Calu3 (cell line): ENCODE measurements at regions not wholly inside any gene's neighbourhood (a gene's known extent, or its start where the extent isn't known, plus 50 kb on each side); places are given as distances from the start of the nearest gene placed in this dataset.

ENCODE experiments used
- BruUV-seq: library from RNA; stranded (reverse); fragments of 400-500 nt; replicated peaks from 2 replicates; lab custom pipeline; 2021; lab: Mats Ljungman, UMichigan
- CTCF ChIA-PET: fragments of 300-600 bp; sonication (Branson Sonifier 250); formaldehyde crosslinking; loops from one replicate; lab custom pipeline; 2022; ENCODE audit warnings: antibody characterized with exemption; lab: Charles Lee
- DNase-seq: peaks from one replicate; pipeline ENCODE4 v3.0.0; 2022
- H3K27ac Mint-ChIP-seq: one replicate; pipeline ENCODE4 v1.8.0; 2022; ENCODE audit warnings: mixed read lengths; ENCODE audit not compliant: unreplicated experiment
- H3K27me3 Mint-ChIP-seq: one replicate; pipeline ENCODE4 v1.8.0; 2022; ENCODE audit warnings: mixed read lengths; ENCODE audit not compliant: unreplicated experiment
- H3K36me3 Mint-ChIP-seq: one replicate; pipeline ENCODE4 v1.8.0; 2022; ENCODE audit warnings: mild to moderate bottlenecking, moderate library complexity, mixed read lengths; ENCODE audit not compliant: insufficient read depth, unreplicated experiment
- H3K4me1 Mint-ChIP-seq: one replicate; pipeline ENCODE4 v1.8.0; 2022; ENCODE audit warnings: mild to moderate bottlenecking, low read depth, mixed read lengths; ENCODE audit not compliant: unreplicated experiment
- H3K4me3 Mint-ChIP-seq: one replicate; pipeline ENCODE4 v1.8.0; 2022; ENCODE audit warnings: mild to moderate bottlenecking, low read depth, moderate library complexity, mixed read lengths; ENCODE audit not compliant: unreplicated experiment
- H3K9me3 Mint-ChIP-seq: one replicate; pipeline ENCODE4 v1.8.0; 2022; ENCODE audit warnings: low read depth, mixed read lengths; ENCODE audit not compliant: unreplicated experiment
- intact Hi-C: fragments of 100-400 bp; cut with micrococcal nuclease; formaldehyde crosslinking; loops from one replicate; pipeline ENCODE4 v1.10.0; 2022; ENCODE audit not compliant: unreplicated experiment
- TF ChIP-seq, protein P1 (sequence below): fragments of 200-600 bp; IDR thresholded peaks from one replicate; pipeline ENCODE4 v1.8.0; 2022; ENCODE audit warnings: antibody characterized with exemption; ENCODE audit not compliant: unreplicated experiment

DNA sequence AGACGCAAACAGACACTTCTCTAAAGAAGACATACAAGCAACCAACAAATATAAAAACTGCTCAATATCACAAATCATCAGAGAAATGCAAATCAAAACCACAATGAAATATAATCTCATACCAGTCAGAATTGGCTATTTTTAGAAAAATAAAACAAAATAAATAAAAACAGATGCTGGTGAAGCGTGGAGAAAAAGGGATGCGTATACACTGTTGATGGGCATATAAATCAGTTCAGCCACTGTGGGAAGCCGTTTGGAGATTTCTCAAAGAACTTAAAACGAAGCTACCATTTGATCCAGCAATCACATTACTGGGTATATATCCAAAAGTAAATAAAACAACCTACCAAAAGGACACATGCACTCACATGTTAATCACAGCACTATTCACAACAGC, 206.2 kb downstream of the HNMT start:
- Mint-ChIP-seq H3K27ac (no peak overlapping the region), H3K4me1 (no peaks in the 10 kb centered on the region), H3K36me3 (no peaks in the 10 kb centered on the region), H3K27me3 (no peaks in the 10 kb centered on the region), H3K4me3 (no peak overlapping the region), H3K9me3 (peaks cover 3% of the 10 kb centered on the region)
- TF ChIP-seq, protein P1, sequence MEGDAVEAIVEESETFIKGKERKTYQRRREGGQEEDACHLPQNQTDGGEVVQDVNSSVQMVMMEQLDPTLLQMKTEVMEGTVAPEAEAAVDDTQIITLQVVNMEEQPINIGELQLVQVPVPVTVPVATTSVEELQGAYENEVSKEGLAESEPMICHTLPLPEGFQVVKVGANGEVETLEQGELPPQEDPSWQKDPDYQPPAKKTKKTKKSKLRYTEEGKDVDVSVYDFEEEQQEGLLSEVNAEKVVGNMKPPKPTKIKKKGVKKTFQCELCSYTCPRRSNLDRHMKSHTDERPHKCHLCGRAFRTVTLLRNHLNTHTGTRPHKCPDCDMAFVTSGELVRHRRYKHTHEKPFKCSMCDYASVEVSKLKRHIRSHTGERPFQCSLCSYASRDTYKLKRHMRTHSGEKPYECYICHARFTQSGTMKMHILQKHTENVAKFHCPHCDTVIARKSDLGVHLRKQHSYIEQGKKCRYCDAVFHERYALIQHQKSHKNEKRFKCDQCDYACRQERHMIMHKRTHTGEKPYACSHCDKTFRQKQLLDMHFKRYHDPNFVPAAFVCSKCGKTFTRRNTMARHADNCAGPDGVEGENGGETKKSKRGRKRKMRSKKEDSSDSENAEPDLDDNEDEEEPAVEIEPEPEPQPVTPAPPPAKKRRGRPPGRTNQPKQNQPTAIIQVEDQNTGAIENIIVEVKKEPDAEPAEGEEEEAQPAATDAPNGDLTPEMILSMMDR = no peak
- BruUV-seq = no TSS peak
- DNase-seq = no peak
- intact Hi-C loops = no loop called here
- CTCF ChIA-PET = no interaction called here

DNA sequence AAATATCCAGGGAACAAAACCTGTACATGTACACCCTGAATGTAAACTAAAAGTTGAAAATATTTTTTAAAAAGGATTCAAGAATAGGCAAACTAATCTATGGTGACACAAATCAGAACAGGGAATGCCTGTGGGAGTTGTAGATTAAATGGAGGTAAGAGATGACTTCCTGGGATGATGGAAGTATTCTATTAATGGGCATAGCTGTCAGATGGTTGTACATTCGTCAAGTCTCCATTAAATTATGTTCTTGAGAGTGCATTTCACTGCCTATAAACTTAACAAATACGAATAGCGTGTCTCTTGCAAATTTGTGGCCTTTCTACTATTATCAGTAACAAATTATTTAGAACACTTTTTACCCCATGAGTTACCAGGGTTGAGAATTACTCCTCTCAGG, 207.0 kb downstream of the HNMT start:
- no peak overlapping the region for H3K4me3 Mint-ChIP-seq
- TF ChIP-seq, protein P1 = no peak
- no peaks in the 10 kb centered on the region for H3K36me3 Mint-ChIP-seq
- intact Hi-C loops = no loop called here
- DNase-seq = no peak
- CTCF ChIA-PET = no interaction called here
- peaks cover 5% of the 10 kb centered on the region for H3K4me1 Mint-ChIP-seq
- BruUV-seq = no TSS peak
- no peak overlapping the region for H3K27ac Mint-ChIP-seq
- H3K9me3 Mint-ChIP-seq = peaks cover 3% of the 10 kb centered on the region
- H3K27me3 Mint-ChIP-seq = no peaks in the 10 kb centered on the region

DNA sequence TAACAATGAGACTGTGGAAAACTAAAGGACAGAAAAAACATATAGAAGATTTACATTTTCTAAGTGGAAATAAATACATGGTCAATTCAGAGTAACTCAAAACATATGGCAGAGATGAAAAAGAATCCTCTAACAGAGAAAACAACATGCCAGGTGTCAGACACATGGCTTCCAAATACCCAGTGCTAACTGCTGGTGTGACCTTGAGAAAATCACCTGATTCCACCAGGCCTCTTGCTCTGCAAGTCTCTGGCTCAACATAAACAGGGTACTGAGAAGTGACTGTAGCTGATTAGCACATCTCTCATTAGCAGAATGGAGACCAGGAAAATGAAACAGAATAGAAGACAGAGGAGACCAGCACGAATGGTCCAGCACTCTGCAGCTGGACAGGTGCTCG, 210.8 kb downstream of the HNMT start:
- H3K4me1 Mint-ChIP-seq = peaks cover 25% of the 10 kb centered on the region
- no peak overlapping the region for H3K27ac Mint-ChIP-seq
- no peak overlapping the region for H3K4me3 Mint-ChIP-seq
- intact Hi-C loops = no loop called here
- peaks cover 3% of the 10 kb centered on the region for H3K9me3 Mint-ChIP-seq
- TF ChIP-seq, protein P1 = no peak
- no peak for DNase-seq
- CTCF ChIA-PET = no interaction called here
- no peaks in the 10 kb centered on the region for H3K36me3 Mint-ChIP-seq
- no peaks in the 10 kb centered on the region for H3K27me3 Mint-ChIP-seq
- BruUV-seq = no TSS peak

DNA sequence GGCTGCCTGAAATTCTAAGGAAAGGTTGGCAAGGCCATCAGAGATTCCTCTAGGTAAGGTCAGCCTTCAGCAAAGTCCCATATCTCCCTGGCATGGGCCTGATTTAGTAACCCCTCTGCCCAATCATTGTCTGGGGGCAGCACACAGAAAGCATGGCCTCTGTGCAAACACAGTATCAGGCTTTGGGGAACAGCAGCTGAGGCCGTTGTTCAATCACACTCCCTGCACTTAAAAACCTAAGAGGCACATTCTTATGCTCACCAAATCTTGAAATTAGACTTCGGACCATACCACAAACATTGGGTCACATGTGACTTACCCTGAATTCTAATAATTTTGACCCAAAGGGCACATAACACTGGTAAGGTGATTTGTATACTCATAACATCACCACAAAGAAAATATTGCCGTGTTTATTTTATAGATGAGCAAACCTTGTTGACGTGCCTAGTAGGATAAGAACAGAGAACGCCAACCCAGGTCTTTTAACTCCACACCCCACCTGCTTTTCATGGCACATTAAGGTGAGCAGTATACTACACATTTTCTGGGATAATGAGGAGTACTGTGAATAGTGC, 212.7 kb downstream of the HNMT start:
- Mint-ChIP-seq H3K36me3 (no peaks in the 10 kb centered on the region), H3K9me3 (peaks cover 3% of the 10 kb centered on the region), H3K27me3 (no peaks in the 10 kb centered on the region), H3K4me1 (peaks cover 25% of the 10 kb centered on the region), H3K4me3 (no peak overlapping the region), H3K27ac (no peak overlapping the region)
- DNase-seq = no peak
- CTCF ChIA-PET = no interaction called here
- no TSS peak for BruUV-seq
- intact Hi-C loops = no loop called here
- TF ChIP-seq, protein P1 = no peak
